HepG2 (cell line): ENCODE measurements at regions not wholly inside any gene's neighbourhood (a gene's known extent, or its start where the extent isn't known, plus 50 kb on each side); places are given as distances from the start of the nearest gene placed in this dataset.

Experiments
- HIVEP1 ChIP-seq: sonication (generic); formaldehyde crosslinking; IDR thresholded peaks from 2 replicates; pipeline ENCODE4 v1.4.0; 2020; ENCODE audit warnings: mild to moderate bottlenecking, missing genetic modification reagents
- HNF1A ChIP-seq, 2 experiments: sonication (generic) in 1 of 2; formaldehyde crosslinking in 1 of 2; IDR thresholded peaks; 2 replicates each; pipeline versions ENCODE4 v1.4.0 to v1.6.1; 2016 to 2020; ENCODE audit warnings: borderline replicate concordance in 1 of 2, low read depth in 1 of 2, mild to moderate bottlenecking in 1 of 2, missing genetic modification reagents in 1 of 2
- ZNF660 ChIP-seq: sonication (generic); formaldehyde crosslinking; IDR thresholded peaks from 2 replicates; pipeline ENCODE4 v1.5.1; 2020; ENCODE audit warnings: mild to moderate bottlenecking, low read depth, missing genetic modification reagents, borderline replicate concordance
- ZNF7 ChIP-seq: IDR thresholded peaks from 2 replicates; pipeline ENCODE4 v1.6.1; 2016; ENCODE audit warnings: missing biosample characterization, missing genetic modification reagents
- ZNF704 ChIP-seq: sonication (generic); formaldehyde crosslinking; IDR thresholded peaks from 2 replicates; pipeline ENCODE4 v1.8.1; 2023; ENCODE audit warnings: mild to moderate bottlenecking, inconsistent platforms, moderate library complexity, missing genetic modification reagents, borderline replicate concordance

GRCh38 chr22:19620742-19621371 lies 93.4 kb upstream of the SEPTIN5 start:
- TF ChIP-seq HIVEP1 (CRISPR knock-in tag), result no peak
- TF ChIP-seq HNF1A (IDR thresholded peaks at IDR 0.05; ENCODE audit: low read depth), result no peak
- TF ChIP-seq HNF1A (CRISPR knock-in tag; IDR thresholded peaks at IDR 0.05; ENCODE audit: borderline replicate concordance), result no peak
- TF ChIP-seq ZNF660 (CRISPR knock-in tag), result no peak
- TF ChIP-seq ZNF7 (CRISPR knock-in tag), result no peak
- no peak for TF ChIP-seq ZNF704 (CRISPR knock-in tag)
